GM11168 (cell line): ENCODE measurements at regions not wholly inside any gene's neighbourhood (a gene's known extent, or its start where the extent isn't known, plus 50 kb on each side); places are given as distances from the start of the nearest gene placed in this dataset.

Source experiments
- in situ Hi-C: fragments of 300-500 bp; cut with MboI; formaldehyde crosslinking; loops from one replicate; pipeline ENCODE4 v1.12.0; 2022; ENCODE audit warnings: low sequenced_read_pairs; ENCODE audit not compliant: unreplicated experiment

GRCh38 chr2:217167531-217167930, 307.7 kb upstream of the TNP1 start:
- in situ Hi-C loops: no loop called here

- in situ Hi-C loops: no loop called here
Measured at GRCh38 chr2:217166241-217166850, 306.5 kb upstream of the TNP1 start.

- in situ Hi-C loops: no loop called here
Measured at GRCh38 chr2:217165547-217165946, 305.7 kb upstream of the TNP1 start.

GRCh38 chr2:217163987-217164386, 304.1 kb upstream of the TNP1 start:
- in situ Hi-C loops: no loop called here

- in situ Hi-C loops: no loop called here
Measured at GRCh38 chr2:217162533-217162932, 302.7 kb upstream of the TNP1 start.

GRCh38 chr2:217160978-217161973, 301.4 kb upstream of the TNP1 start:
- in situ Hi-C loops: no loop called here

GRCh38 chr2:217160103-217160743, 300.4 kb upstream of the TNP1 start:
- in situ Hi-C loops: no loop called here

GRCh38 chr2:217158928-217159327, 299.1 kb upstream of the TNP1 start:
- in situ Hi-C loops: no loop called here

- in situ Hi-C loops: no loop called here
Measured at GRCh38 chr2:217157581-217157980, 297.7 kb upstream of the TNP1 start.

- in situ Hi-C loops: no loop called here
Measured at GRCh38 chr2:217156801-217157200, 296.9 kb upstream of the TNP1 start.

GRCh38 chr2:217154923-217155322, 295.1 kb upstream of the TNP1 start:
- in situ Hi-C loops: no loop called here

- in situ Hi-C loops: no loop called here
Measured at GRCh38 chr2:217153510-217153909, 293.6 kb upstream of the TNP1 start.

GRCh38 chr2:217152831-217153230, 293.0 kb upstream of the TNP1 start:
- in situ Hi-C loops: no loop called here

- in situ Hi-C loops: no loop called here
Measured at GRCh38 chr2:217151509-217152206, 291.8 kb upstream of the TNP1 start.

- in situ Hi-C loops: no loop called here
Measured at GRCh38 chr2:217150236-217150635, 290.4 kb upstream of the TNP1 start.

- in situ Hi-C loops: no loop called here
Measured at GRCh38 chr2:217149087-217149660, 289.3 kb upstream of the TNP1 start.

- in situ Hi-C loops: no loop called here
Measured at GRCh38 chr2:217147818-217148217, 288.0 kb upstream of the TNP1 start.

- in situ Hi-C loops: no loop called here
Measured at GRCh38 chr2:217146956-217147355, 287.1 kb upstream of the TNP1 start.

- in situ Hi-C loops: no loop called here
Measured at GRCh38 chr2:217142649-217143266, 282.9 kb upstream of the TNP1 start.

- in situ Hi-C loops: no loop called here
Measured at GRCh38 chr2:217138284-217138683, 278.4 kb upstream of the TNP1 start.
